HG02678 (cell line): ENCODE measurements at regions not wholly inside any gene's neighbourhood (a gene's known extent, or its start where the extent isn't known, plus 50 kb on each side); places are given as distances from the start of the nearest gene placed in this dataset.
"Not testable (repeated sequence)": the region's sequence is repeated elsewhere in the genome, so short reads cannot be mapped to it uniquely, and the experiment has no call there.

Experiments
- ATAC-seq: cut with Tn5 transposase; IDR thresholded peaks from one replicate; pipeline ENCODE4 v1.9.1; 2021; ENCODE audit warnings: mild to moderate bottlenecking, moderate library complexity; ENCODE audit not compliant: unreplicated experiment

- no peak for ATAC-seq
Measured at GRCh38 chr15:77843546-77843945, 210.8 kb upstream of the LINGO1 start.

GRCh38 chr15:77840991-77841775, 208.5 kb upstream of the LINGO1 start:
- ATAC-seq: no peak

DNA sequence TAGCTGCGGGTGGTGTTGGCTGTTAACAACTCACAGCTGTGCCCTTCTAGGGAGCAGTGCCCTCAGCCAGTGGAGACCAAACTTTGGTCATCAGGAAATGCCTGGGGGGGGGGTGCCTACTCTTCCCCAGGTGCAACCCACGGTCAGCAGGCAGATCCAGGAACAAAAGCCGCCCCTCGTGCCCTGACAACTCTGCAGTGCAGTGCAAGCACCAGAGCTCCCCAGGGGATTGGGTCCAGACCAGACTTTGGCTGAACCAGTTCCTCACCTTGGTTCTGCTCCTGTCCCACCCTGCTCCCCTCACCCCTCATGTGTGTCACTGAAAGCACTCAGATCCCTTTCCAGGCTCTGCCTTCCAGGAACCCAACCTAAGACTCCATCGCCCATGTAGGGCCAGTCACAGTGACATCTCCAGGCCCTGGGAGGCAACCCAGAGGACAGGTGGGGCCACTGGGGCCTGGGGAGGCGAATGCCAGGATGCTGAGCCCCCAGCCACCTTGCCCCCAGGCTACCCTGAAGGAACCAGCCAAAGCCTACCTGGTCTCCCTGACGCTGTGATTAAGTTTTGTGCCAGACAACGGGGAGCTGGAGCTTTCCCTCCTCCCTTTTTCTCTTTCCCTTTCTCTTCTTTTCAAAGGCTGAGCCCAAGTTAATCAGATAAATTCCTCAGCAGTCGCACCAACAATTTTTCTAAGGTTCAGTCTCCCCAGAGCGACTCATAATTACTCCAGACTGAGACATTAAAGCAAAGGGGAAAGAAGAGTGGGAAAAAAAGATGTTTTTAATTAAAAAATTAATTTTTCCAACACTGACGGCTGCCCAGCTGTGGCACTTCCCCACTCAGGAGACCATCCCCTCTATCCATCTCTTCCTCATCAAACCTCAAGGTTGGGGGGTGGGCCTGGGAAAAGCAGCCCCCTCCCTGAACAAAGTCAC, 207.5 kb upstream of the LINGO1 start:
- no peak for ATAC-seq

DNA sequence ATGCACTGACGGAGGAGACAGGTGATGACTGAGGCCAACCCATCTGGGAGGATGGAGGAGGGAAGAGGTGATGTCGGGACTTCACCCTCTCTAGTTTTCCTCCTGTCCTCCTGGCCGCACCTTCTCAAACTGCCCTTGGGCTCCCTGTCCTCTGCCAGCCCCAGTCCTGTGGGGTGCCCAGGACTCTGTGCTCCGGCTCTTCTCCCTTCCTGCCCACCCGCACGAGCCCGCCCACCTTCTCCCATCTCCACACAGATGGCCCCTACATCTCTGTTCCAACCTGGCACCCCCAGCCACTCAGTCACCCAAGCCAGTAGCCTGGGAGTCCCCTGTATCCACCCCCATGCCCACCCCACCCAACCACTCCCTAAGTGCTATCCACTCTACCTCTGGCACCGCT, 206.7 kb upstream of the LINGO1 start:
- ATAC-seq: no peak

DNA sequence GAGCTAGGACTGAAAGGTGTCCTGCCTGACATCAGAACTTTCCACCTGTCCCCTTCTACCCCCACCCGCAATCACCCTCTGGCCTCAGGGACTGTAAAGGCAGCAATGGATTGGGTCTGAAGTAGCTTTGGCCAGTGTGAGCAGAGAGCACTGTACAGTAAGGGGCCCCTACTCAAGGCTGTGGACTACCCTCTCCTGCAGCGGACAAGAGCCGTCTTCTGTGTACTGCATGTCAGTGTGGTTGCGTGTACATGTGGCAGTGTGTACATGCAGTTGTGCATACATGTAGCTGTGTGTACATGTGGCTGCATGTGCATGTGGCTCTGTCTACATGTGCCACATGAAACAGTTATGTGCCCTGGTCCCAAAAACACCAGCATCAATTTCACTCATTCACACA, 205.9 kb upstream of the LINGO1 start:
- no peak for ATAC-seq

DNA sequence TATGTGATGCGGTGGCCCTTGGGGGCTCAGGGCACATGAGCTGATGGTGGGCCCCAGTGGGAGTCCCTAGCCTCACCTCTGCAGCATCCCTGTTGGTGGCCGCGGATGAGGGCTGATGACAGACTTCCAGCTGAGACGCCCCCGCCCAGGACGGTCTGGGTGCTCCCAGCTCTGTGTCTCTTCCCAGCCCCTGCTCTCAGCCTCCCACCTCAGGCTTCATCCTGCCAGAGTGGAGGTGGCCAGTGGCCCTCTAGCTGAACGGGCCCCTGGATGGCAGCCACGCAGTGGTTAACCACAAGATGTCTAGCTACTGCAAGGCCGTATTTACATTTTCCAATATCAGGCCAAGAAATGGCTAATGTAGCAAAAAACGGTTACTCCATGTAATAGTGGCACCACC, 205.3 kb upstream of the LINGO1 start:
- no peak for ATAC-seq

DNA sequence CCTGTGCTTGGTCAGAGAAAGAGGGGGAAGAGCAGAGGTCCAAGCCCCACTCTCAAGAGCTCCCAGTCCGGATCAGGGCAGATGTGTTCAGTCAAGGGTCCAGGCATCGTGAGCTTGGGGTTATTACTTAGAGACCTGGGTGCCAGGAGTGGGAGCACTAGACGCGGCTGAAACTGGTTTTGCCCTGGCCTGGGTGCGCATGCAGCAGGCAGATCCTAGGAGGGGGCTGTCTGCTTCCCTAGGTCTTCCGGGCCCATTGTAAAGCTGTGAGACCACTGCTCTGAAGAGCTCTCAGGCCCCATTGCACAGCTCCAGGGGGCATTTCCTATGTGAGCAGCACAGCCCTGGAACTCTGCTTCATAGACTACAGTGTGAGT, 204.9 kb upstream of the LINGO1 start:
- no peak for ATAC-seq

- ATAC-seq: no peak
Measured at GRCh38 chr15:77836906-77837648, 204.4 kb upstream of the LINGO1 start.

DNA sequence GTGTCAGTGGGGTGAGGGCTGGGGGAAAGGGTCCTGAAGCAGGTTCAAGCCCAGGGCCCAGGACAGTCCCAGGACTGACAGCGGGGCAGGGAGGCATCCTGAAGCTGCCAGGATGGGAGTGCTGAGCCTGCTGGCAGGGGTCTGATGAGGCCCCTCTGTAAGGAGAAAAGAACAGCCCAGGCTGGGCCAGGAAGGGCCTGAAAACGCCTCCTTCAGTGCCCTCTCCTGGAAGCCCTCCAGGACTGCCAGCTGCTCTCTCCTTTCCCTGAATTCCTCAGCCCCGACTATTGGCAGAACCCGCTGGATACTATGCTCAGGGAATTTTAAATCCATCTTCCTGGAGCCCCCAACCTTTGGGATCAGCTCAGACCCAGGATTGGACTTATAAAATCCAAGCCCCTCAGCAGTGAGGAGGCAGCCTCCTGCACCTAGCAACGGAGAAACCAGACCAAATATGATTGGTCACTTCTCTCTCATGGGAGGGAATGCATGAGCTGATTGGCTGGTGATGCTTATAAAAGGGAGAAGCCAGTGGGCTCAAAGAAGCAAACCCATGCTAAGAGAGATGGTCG, 203.5 kb upstream of the LINGO1 start:
- no peak for ATAC-seq

- ATAC-seq: no peak
Measured at GRCh38 chr15:77834276-77834990, 201.7 kb upstream of the LINGO1 start.

- ATAC-seq: no peak
Measured at GRCh38 chr15:77832874-77833273, 200.2 kb upstream of the LINGO1 start.

DNA sequence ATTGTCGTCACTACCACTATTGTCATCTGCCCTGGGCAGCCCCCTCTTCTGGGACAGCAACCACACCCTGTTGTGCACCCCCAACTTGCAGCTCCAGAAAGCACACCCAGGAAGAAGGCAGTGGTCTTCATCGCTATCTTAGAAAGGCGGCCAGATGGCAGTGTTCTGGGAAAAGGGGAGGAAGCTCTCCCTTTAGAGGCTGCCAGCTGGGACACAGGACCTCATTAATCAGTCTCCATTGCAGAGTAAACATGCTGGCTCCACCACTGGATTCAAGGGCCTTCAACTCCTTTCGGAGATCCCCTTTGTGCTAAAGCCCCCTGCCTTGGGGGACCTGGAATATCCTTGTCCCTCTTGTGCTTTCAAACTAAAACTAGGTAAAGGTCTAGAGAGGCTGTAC, 199.3 kb upstream of the LINGO1 start:
- ATAC-seq: no peak

- no peak for ATAC-seq
Measured at GRCh38 chr15:77830051-77830468, 197.3 kb upstream of the LINGO1 start.

- not testable (repeated sequence) for ATAC-seq
Measured at GRCh38 chr15:77829331-77829730, 196.6 kb upstream of the LINGO1 start.

DNA sequence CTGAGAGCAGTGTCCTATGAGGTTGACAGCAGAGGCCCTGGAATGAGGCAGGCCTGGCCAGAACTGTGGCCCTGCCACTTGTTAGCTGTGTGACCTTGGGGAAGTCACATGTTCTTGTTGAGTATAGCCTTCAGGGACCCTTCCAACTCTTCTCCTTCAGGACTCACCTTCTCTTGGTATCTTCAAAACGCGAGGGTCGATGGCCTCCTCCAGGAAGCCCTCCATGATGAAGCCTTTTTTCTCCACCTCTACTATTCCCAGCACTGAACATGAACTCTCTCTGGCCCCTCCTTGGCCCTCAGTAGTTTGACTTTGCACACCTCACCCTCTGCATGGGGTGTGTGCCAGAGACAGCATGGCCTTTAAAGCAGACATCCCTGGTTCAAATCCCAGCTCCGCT, 195.1 kb upstream of the LINGO1 start:
- ATAC-seq: no peak

DNA sequence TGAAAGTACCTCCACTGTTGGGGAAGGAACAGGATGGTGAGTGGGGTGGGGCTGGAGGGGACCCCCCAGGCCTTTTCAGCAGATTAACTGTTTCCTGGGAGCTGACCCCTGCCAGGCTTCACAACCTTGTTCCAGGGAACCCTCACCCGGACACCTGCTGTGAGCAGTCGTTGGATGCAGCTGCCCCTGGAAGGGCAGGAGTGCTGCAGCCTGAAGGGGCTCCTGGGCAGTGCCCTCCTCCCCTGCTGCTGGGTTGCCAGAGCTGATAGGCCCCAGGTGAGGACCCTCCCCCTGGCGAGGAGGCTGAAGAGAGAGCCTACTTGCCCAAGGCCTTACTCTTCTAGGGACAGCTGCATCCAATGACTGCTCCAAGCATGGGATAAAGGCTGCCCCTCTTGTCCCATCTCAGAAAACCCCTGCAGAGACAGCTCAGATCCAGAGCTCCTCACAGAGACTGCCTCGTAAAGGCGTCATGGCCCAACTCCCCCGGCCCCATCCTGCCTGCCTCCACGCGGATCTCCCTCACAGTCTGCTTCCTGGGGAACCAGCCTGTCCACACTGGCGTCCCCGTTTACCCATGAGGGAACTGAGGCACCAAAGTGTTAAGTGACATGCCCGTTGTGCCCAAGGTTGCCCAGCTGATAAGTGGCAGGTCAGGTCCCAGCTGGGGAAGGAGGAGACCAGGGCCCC, 193.4 kb upstream of the LINGO1 start:
- ATAC-seq: no peak

DNA sequence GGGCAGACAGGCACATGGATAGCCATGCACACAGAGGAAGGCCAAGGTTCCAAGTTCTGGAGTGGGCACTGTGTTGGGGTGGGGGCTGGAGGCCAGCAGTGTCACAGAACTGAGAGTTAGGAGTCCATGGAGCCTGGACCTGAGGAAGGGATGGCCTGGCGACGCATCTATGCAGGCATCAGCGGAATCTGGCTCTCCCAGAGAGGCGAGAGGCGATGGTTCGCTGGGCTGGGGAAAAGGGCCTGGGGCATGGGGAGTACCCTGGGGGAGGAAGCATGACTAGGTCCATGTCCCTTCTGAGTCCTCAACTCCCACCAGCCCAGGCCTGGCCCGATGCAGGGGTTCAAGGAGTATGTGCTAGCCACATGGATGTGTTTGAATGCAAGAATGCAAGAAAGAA, 192.8 kb upstream of the LINGO1 start:
- no peak for ATAC-seq

DNA sequence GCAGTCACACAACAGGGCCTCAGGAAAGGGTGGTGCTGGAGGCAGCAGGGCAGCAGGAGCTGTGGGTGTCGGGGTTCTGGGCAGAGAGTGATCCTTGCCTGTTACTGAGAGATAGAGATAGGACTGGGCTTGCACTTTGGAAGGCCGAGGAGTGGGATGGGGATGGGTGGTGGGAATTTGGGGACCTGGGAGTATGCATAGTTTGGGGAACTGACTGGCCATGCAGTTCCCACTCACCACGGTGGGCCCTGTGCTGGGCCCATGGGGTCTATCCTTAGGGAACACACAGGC, 192.5 kb upstream of the LINGO1 start:
- ATAC-seq: no peak

DNA sequence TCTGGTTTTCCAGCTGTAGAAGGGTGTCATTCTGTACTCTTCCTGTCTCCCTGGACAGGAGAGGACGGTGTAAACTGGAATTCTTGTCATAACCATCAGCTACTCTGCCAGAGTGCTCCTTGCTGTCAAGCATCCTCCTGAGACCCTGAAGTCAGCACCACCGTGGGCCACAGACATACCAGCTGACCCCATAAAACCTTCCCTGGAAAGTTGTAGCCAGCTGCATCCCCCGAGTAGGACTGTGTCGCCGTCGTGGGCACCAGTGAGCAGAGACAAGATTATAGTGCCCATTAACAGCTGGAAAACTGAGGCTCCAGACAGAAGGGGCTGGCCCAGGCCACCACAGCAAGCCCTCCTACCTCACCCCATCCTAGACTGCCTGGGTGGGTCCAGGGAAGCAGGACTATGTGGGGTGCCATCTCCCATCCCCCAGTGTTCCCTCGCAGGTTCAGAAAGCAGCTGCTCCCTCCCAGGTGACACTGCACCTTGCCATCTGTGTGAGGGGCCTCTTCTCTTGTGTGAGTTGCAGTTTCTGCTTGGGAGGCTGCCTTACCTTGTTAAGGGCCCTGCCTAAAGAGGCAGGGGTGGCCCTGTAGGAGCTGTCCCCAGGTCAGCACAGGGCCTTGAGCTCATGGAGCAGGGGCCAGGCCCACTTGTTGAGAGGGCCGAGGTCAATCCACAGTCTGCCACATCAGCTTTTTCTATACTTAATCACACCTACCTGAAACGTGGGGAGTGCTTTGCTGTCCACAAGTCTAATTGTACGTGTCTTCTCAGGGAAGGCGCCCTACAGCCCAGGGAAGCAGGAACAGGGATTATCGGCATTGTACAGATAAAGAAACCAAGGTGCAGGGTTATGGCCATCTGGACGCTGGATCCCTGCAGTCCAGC, 191.9 kb upstream of the LINGO1 start:
- no peak for ATAC-seq
